ENCODE measurements at regions not wholly inside any gene's neighbourhood (a gene's known extent, or its start where the extent isn't known, plus 50 kb on each side); places are given as distances from the start of the nearest gene placed in this dataset.

DNA sequence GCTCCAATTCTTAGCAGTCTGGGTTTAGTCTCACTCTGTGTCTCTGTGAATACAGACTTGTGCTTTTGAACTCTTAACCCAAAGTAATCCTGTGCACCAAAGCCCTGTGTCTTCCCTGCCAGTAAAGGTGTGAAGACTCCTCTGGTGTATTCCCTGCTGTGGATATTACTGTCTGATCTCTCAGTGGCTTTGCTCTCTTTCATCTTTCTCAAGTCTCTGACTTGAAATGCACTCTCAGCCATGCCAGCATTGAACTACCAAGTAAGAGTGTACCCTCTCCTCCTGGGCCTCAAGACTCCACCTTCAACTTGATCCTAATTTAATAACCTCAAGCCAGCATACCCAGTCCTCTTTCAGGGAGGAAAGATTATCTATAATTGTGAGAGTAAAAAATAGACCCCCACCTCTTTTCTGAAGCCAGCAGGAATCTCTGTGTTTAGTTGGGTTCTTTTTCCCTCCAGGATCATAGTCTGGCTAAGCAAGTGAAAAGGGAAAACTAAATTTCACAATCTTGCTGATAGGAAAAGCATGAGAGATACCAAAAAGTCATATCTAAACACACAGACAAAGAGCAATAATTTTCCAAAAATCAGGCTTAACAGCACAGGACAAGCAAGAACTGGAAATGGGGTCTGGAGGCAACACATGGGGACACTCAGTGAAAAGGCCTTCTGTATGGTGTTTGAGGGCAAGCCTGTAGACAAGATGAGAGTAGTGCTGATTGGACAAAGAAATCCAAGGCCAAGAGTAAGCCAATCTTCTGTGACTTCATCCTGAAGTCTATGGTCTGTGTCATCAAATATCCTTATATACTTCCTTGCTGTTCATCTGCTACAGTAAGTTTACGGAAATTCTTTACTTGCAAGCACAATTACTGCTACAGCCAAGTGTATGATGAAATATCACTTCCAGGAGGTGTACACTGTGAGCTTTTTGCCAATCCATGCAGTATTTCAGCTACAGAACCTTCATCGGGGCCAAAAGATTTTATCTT is 296.1 kb upstream of the TGFBR2 start:
- TF ChIP-seq, protein P1, sequence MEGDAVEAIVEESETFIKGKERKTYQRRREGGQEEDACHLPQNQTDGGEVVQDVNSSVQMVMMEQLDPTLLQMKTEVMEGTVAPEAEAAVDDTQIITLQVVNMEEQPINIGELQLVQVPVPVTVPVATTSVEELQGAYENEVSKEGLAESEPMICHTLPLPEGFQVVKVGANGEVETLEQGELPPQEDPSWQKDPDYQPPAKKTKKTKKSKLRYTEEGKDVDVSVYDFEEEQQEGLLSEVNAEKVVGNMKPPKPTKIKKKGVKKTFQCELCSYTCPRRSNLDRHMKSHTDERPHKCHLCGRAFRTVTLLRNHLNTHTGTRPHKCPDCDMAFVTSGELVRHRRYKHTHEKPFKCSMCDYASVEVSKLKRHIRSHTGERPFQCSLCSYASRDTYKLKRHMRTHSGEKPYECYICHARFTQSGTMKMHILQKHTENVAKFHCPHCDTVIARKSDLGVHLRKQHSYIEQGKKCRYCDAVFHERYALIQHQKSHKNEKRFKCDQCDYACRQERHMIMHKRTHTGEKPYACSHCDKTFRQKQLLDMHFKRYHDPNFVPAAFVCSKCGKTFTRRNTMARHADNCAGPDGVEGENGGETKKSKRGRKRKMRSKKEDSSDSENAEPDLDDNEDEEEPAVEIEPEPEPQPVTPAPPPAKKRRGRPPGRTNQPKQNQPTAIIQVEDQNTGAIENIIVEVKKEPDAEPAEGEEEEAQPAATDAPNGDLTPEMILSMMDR (IDR thresholded peaks at IDR 0.05): no peak
- TF ChIP-seq POLR2A (IDR thresholded peaks at IDR 0.05): no peak
